Hypothalamus (tissue), 51 donors: ENCODE measurements at regions not wholly inside any gene's neighbourhood (a gene's known extent, or its start where the extent isn't known, plus 50 kb on each side); places are given as distances from the start of the nearest gene placed in this dataset.
A peak's percentile ranks its signal among the peaks of the same experiment; 100 is the strongest.

Experiments
- DNase-seq, 51 donors: peaks; one replicate each; lab custom pipeline; 2025; lab: John Stamatoyannopoulos, UW

DNA sequence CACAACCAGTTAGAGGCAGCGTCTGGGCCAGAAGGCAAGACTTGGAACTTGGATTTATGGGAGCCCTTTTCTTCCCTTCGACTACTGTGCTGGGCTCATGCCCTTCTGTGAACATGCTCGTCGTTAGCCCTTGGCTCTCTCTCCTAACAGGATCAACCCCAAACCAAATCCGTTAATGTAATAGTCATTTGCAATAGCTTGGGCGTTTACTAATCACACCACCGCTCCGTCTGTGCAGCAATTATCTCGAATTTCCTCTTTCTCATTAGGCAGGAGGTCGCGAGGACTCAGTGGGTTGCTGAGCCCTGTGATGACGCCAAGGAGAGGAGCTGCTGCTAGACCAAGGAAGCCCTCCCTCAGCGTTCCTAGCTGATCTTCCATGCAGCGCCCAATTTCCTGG, 114.7 kb downstream of the ENGASE start:
- DNase-seq = no peak

DNA sequence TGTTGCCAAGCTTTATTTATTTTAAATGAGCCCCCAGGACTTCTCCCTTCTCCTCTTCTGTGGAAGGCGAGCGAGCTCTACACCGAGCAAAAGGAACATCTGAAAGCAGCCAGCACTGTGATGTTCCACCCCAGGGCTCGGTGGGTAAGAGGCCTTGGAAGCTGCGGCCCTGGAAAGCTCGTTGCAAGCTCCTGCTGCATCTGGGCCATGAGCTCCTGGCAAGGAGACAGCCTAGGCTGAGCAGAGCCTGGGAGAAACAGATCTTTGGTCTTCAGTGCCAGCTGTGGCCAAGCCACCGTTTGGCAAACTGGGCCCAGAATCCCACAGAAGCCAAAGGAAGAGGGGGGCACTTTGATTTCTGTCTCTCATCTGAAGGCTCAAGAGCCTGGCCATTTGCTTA, 114.1 kb downstream of the ENGASE start:
- DNase-seq = no peak

DNA sequence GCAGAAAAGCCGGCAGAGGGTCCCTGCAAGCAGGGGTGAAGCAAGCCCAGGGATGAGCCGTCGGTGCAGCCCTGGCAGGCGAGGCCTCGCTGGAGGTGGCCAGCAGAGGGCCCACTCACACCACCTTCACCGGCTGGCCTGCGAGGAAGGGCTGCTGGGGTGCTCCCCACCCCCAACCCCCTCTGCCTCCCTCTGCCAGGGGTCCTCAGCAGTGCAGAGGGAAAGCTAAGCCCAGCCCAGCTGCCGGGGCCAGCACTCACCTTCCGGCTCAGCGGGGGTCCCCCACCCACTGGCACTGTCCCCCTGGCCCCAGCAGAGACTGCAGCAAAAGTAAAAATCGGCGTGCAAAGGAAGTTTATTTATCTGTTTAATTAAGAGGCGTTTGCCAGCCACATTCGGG, 113.4 kb downstream of the ENGASE start:
- peak in 8 of 51 donors; percentile 4 to 27 (median 11) for DNase-seq

GRCh38 chr17:79187186-79187585, 112.6 kb downstream of the ENGASE start:
- no peak for DNase-seq

- no peak for DNase-seq
These were observed 111.8 kb downstream of the ENGASE start for GRCh38 chr17:79186406-79186805.

- no peak for DNase-seq
These were observed 111.0 kb downstream of the ENGASE start for GRCh38 chr17:79185671-79186070.

DNA sequence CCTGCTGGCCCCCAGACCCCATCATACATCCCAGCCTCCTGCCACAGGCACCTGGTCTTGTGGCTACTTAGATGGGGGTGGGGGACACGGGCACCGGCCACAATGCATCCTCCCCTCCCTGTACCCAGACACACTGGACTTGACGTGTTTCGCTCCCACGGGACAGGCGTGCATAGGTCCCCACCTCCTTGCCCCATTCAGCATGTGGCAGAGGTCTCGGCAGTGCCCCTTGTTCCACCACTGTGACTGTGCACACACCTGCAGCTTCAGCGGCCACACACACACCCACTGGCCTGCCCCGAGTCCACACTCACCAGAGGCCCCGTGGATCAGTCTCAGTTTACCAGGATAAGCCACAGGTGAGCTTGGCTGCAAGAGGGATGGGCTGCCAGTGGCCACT, 109.6 kb downstream of the ENGASE start:
- no peak for DNase-seq

- DNase-seq = peak in 8 of 51 donors; percentile 9 to 36 (median 18)
These were observed 108.9 kb downstream of the ENGASE start for GRCh38 chr17:79183293-79184158.

- no peak for DNase-seq
These were observed 108.3 kb downstream of the ENGASE start for GRCh38 chr17:79183043-79183292.

- no peak for DNase-seq
These were observed 107.8 kb downstream of the ENGASE start for GRCh38 chr17:79182176-79183042.

GRCh38 chr17:79180358-79181005, 105.9 kb downstream of the ENGASE start:
- no peak for DNase-seq

GRCh38 chr17:79179334-79179733, 104.7 kb downstream of the ENGASE start:
- DNase-seq = no peak

DNA sequence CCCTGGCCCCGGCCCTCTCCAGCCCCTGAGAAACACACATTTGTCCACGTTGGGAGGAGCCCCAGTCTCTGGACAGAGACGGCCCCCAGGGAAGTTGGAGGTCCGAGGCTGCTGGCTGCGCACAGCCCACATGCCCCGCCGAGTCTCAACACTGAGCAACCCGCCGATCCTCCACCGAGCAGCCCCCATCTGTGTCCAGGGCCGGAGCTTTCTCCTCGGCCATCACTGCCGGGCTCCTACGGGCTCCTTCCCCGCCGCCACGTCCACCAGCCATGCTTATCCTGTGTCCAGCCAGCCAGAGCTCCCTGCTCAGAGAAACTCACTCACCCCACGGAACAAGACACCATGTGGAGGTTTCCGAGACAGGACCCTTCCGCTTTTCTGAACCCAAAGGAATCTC, 103.3 kb downstream of the ENGASE start:
- no peak for DNase-seq

GRCh38 chr17:79176792-79177601, 102.4 kb downstream of the ENGASE start:
- DNase-seq = no peak

- no peak for DNase-seq
These were observed 100.6 kb downstream of the ENGASE start for GRCh38 chr17:79174905-79175856.

- no peak for DNase-seq
These were observed 99.7 kb downstream of the ENGASE start for GRCh38 chr17:79174193-79174765.

DNA sequence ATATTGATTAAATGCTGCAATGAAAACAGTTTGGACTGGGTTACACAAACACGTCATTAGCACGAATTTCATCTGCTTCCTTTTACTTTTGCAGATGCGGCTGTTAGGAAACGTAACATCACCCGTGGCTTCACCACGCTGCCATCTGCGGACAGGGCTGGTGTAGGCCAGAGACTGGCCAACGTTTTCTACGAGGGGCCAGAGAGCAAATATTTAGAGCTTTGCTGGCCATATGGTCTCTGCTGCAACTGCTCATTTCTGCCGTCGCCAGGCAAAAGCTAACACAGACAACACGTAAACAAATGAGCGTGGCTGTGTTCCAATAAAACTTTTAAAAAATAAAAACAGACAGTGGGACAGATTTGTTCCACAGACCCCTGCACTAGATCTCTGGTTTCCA, 96.6 kb downstream of the ENGASE start:
- no peak for DNase-seq

GRCh38 chr17:79169861-79170260, 95.2 kb downstream of the ENGASE start:
- no peak for DNase-seq

GRCh38 chr17:79169366-79169765, 94.7 kb downstream of the ENGASE start:
- DNase-seq = no peak
